NCI-H146 treated with DMSO at 0.1 percent for 48 hours (cell line): ENCODE measurements at regions not wholly inside any gene's neighbourhood (a gene's known extent, or its start where the extent isn't known, plus 50 kb on each side); places are given as distances from the start of the nearest gene placed in this dataset.
"Not testable (repeated sequence)": the region's sequence is repeated elsewhere in the genome, so short reads cannot be mapped to it uniquely, and the experiment has no call there.

Experiments used
- DNase-seq: peaks from one replicate; lab custom pipeline; 2025; ENCODE audit not compliant: unreplicated experiment; lab: John Stamatoyannopoulos, UW

DNA sequence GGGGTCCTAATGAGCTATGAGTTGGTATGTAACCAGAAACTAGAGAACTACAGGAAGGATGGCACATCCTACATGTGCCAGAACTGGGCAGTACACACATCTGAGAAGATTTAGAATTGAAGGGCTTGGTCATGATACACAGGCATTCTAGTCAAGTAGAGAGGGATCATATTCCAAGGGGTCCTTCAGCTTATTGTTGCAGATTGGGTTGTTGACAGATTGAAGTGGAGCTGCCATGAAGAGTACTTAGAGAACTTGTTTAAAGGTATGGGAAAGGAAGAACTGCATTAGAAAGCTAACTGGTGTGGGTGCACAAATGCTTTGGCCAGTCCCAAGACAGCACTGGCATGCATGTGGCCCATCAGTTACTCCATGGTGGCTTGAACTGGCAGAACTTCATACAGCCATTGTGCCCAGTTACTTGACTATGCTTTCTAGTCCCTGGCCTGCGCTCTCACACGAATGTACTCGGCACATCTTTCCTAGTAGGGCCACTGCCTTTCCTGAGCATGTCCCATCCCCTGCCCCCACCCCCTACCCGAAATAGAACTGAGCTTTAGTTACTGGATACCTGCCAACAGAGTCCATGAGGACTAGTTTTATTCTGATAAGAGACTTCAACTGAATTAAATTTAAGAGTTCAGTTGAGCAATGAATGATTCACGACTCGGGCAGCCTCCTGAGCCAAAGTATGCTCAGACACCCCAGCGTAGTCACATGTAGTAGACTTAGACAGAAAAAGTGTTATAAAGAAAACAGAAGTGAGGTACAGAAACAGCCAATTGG is 64.0 kb downstream of the CCNG2 start:
- no peak for DNase-seq

DNA sequence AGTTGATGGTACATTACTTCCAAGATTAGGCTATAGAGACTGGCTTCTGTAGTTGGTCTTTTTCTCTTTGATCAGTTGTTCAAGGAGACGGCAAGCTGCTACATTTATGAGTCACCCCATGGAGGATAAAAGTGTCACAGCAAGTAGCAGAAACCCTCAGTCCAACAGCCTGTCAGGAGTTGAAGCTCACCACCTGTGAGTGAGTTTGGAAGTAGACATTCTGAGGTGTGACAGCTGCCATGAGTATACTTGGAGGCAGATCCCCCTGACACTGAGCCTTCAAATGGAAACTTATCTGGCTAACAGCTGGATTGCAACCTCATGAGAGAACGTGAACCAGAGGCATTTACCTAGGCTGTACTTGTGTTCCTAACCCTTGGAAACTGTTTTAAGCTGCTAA is 68.0 kb downstream of the CCNG2 start:
- DNase-seq: no peak

DNA sequence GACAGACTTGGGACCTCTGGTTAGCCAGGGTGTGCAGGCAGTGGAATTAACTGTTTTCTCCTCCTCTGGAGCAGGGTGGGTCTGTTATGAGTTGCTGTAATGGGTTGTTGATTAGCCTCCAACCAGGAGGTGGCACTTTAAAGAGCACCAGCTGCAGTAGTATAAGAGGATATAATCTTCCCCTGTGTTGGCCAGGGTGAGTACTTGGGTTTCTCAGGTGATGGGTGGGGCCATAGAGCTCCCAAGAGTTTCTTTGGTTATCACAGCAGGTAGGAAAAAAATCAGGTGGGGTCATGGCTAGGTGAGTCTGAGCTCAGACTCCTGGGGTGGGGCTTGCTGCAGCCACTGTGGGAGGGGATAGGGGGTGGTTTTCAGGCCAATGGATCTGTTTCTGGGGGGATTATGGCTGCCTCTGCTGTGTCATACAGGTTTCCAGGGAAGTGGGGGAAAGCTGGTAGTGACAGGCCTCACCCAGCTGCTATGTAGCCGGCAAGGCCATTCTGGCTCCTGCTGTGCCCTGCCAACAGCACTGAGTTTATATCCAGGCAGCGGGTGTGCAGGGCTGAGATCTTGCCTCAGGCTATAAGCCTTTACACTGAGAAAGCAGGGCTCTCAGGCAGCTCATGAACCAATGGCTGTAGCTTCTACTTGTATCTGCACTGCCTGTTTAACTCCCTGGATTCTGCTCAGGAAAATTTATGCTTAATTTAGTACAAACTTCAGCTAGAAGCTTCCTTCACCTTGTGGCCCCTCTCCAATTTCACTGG is 70.1 kb downstream of the CCNG2 start:
- no peak for DNase-seq

DNA sequence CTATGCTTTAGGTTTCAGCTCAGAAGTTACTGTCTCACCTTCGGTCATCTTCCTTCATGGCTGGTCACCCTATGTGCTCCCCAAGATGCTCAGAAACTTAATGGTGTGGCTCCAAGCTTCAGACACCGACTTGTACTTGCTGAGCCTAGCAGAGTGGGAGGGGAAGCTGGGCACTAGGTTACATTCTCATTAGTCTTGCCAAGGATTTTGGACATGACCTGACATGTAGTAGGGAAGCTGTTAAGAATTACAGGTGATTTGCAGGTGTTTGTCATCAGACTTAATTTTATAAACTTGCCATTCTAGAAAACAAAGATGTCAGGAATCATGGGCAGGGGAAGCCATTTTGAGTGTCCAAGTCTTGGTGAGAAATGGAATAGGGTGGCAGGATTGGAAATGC is 72.4 kb downstream of the CCNG2 start:
- DNase-seq: no peak

DNA sequence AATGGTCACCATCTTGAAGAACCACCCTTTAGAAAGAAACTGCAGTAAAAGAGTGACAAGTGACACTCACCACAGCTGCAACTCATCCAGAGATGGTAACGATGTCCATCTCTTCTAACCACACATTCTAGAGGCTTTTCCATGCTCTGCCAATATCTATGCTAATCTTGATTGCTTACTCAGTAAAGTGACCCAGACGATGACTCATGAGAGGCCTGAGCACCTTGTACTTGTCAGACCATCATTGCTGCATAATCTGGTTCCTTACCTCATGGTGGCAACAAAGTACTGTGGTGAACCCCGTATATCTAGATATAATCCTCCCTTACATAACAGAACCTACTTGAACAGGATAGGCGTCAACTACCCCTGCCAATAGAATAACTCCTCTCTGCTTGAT is 75.6 kb downstream of the CCNG2 start:
- no peak for DNase-seq

DNA sequence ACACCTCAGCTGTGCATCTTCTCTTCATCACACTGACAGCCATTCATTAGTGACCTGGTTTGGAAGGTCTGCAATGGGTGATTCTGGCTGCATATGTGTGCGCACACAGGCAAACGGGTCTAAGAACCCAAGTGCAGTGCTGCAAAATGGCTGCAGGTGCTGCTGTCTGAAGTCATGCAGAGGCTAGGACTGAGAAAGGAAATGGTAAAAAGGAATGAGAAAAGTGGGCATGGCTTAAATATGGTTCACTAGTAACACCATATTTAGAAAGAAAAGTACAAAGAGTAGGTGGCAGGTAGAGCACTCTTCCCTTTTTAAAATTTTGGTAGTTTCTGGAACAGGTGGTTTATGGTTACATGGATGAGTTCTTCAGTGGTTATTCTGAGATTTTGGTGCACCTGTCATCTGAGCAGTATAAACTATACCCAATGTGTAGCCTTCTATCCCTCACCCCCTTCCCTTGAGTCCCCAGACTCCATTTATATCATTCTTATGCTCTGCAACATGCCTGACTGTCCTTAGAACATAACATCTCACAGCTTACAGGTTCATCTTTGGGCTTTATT is 78.4 kb downstream of the CCNG2 start:
- no peak for DNase-seq

DNA sequence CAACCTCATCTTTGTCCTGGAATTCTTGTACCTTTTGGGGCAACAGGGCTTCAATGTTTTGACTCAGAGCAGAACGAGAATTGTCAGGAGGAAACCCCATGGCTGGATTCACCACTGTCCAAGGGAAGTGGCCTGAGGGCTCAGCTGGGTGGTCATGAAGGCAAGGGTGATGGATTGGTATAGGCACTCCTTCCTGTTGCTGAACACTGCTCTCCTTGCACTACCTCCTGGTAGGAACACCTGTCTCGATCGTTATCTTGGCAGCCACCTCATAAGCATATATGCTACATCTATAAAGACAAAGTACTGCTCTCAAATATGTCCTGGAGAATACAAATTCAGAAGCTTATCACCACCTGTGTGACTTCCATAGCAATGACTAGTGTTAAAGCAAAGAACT is 79.8 kb downstream of the CCNG2 start:
- DNase-seq: no peak

DNA sequence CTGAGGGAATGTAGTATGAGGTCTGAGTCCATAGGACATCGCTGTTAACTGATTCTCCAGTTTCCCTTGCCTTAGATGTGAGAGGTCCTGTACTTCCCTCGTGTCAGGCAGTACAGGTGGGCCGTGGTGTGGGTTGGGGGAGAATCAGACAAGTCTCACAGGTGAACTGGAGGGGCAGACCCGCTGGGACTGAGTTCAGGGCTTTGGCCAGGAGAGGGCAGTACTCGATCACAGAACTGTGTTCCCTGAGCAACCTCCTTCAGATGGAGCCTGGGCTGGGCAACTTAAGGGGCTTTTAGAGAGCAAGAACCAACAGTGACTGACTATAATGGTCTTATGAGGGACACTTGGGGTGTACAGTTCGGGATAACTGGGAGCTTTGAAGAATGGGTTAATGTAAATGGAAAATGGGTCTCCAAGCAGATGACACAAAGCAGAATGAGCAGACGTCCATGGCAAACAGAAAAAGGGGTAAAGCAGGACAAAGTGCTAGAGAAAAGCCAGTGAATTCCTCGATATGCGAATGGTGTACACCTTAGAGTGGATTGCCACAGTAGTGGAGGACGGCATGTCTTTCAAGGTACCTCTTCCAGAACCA is 83.6 kb downstream of the CCNG2 start:
- DNase-seq: peak; percentile 2

DNA sequence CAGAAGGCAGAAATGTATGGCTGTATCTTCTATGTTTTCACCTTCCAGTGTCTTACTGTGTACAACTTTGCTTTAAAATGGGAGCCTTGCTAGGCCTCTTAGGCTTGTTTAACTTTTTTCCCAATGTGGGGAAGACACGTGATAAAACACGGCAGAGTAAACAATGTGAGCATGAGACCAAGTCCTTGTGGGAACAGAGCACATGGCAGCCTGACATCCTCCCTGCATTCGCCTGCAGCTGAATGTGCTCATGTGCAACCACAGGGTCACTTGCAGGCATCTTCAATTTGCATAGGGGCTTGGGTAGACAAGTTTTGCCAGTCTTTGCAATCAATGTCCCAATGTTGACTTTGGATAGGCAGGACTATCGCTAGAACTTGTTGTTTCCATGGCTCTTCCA is 91.8 kb downstream of the CCNG2 start:
- DNase-seq: no peak

DNA sequence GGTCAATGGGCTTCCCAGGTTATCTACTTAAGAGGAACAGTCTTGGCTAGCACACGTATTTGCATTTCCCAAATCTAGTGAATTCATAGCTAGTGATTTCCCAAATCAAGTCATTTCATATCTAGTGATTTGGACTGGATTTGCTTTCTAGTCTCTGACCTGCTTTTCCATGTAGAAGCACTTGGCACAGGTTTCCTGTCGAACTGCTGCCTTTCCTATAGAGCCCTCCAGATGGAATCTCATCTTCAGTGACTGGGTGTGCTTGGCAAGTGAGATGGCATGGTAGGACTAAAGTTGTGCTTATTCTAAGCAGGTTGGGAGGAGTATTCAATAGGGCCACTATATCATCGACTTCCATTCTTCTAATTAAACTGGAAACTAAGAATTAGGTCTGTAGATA is 94.7 kb downstream of the CCNG2 start:
- DNase-seq: no peak

DNA sequence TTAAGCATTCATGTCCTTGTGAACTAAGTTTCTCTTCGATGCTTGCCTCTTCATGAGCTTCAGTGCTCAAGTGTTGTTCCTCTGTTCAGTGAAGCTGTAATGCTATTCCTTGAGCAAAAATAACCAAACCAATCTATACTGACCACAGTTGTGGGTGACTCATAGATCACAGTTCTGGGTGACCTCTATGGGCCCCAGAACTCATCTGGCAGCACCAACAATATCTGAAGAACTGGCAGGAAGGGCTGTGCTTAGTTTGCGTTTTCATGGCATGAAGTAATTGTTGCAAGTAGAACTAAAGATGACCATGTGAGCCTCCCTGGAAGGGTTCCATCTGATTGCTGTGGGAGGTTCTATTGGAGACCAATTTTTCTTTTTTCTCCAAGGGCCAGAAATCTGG is 106.2 kb downstream of the CCNG2 start:
- no peak for DNase-seq

DNA sequence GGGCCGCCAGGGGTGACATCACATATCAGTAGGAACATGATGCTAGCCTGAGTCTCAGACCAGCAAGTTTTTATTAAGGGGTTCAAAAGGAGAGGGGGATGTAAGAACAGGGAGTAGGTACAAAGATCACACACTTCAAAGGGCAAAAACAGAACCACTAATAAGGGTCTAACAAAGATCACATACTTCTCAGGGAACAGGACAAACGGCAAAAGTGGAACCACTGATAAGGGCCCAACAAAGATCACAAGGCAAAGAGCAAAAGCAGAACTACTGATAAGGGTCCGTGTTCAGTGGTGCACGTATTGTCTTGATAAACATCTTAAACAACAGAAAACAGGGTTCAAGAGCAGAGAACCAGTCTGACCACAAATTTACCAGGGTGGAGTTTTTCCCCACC is 107.0 kb downstream of the CCNG2 start:
- DNase-seq: not testable (repeated sequence)

DNA sequence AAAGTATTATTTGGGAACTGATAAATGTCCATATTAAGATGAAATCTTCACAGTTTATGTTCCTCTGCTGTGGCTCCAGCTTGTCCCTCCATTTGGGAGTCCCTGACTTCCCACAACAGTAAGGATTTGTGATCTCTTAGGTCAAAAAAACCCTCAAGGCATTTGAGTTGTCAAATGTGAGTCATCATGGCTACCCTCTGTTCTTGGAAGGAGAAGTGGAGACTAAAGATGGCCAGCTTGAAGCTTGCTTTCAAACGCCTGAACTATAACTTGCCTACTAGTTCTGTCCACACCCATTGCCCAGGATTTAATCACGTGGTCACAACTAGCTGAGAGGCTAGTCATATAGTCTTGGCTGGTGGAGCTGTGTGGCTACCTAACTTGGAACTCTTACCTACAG is 107.8 kb downstream of the CCNG2 start:
- no peak for DNase-seq

DNA sequence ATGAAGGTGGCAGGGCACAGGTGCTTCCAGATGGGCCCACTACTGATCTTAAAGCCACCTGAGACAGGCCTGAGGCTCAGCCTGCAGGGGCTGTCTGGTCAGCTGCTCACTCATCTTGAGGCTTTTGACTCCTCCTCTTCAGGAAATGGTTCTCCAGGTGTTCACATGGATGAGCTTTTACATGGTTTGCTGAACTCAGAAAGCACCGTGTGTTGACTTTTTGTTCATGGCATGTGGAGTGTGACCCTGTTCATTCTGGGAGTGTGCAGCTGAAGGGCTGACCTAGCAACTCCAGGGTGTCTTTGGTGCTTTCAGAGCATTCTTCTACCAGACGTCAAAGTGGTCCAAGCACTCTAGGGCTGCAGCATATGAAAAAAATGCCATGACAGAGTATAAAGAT is 111.1 kb downstream of the CCNG2 start:
- no peak for DNase-seq

DNA sequence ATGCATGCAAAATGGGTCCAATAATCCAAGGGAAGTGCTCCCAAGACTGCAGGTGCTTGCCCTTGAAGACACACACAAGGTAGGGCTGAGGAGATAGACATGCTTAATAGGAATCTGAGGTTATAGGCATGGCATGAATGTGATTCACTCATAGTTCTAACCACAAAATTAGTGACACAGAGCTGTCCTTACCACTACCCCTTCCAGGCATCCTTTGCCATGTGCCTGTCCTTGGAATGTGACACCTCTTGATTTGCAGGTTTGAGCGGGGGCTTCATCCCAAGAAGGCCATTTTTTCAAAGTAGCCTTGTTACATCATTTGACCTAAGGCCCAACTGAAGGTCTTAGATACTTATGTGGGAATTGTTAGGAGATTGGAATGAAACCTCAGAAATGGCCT is 112.5 kb downstream of the CCNG2 start:
- no peak for DNase-seq

DNA sequence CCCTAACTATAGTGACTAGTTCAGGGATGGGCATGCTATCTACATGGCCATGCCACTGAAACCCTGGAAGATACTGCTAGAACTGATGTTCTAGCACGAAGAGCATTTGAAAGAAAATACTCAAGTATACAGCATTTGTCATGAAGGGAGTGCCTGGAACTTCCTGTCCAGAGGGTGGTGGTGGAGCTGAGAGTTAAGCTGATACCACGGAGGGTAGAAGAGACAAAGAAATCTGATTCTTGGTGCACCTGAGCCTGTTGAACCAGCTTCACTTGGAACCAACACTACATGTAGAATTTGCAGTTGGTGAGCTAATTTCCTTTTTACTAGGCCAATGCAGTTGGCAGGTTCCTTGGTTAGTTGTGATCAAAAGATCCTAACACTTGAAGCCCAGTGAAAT is 116.4 kb downstream of the CCNG2 start:
- DNase-seq: no peak

DNA sequence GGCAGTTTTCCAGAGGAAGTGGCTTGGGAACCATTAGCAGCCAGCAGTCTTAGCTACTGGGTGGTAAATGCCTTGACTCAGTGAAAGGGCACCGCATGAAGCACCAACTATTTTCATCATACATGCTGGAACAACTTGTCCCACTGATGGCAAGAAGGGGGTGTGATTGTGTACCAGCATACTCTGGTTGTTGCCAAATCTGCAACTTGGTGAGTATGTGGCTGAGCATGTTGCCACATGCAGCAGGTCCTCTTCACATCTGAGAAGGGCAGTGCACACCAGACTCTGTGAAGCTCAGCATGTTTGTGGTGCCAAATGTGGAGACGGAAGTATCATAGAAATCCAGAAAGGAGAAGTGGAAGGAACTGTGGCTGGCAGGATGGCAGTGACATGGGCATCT is 122.1 kb downstream of the CCNG2 start:
- DNase-seq: not testable (repeated sequence)

DNA sequence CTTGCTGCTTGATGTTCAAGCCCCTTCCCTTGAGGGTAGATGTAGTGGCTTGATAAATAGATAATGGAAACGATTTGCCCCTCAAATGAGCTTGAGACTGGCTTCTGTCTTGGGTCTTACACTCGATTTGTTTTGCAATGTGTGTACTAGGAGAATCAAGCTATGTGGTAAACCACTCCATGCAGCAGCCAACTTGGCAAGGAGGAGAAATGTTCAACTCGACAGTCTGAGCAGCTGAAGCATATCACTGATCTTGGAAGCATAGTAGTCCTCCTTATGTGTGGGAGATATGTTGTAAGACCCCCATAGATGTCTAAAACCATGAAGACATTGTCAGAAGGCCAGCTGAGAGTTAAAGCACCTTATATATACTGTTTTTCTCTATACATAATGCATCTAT is 125.3 kb downstream of the CCNG2 start:
- no peak for DNase-seq

DNA sequence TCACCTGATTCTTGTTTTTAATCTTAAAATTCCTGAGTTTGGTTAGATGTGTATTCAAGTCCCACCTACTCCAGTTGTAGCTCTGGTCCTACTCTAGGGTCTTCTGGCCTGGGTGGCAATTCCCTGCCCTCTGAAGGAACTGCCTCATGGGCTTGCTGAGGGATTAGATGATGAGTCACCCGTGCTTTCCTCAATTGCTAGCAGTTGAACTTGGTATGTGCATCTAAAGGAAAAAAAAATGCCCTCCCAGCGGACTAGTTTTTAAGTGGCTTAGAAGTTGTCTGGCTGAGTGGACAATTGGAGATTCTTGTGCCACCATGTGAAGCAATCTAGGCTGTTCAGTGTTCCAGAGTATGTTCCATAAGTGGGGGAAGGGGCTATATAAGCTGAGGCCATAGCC is 127.0 kb downstream of the CCNG2 start:
- DNase-seq: no peak

DNA sequence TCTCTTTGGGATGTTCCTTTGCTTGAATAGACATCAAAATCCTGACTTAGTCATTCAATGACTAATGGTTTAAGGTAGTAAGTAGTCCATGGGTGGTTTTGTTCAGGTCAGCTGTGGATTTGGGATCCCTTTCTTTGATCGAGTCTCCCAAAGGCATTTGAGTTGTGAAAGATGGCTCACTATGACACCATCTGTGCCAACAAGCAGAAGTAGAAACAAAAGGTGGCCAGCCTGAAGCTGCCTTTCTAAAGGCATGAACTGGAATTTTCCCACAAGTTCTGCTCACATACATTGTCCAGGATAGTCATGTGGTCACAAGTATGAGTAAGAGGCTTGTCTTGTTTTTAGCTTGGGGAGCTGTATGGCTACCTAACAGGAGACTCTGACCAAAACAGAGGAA is 129.9 kb downstream of the CCNG2 start:
- DNase-seq: no peak

DNA sequence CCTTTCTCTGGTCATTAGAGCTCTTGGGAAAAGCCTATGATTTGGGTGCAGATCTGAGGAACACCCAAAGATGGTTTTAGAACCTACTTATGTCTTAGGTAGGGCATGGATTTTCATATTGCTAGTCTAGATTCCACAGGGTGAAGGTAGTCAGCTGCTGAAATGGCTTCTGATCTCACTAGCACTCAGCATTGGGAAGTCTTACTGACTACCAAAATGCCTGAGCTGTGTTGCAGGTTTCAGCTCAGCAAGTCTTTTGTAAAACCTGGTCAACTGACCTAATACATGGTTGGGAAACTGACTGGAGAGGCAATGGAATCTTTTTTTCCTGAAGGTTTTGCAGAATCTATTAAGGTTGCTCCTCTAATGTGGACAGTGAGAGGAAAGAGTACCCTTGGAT is 136.4 kb downstream of the CCNG2 start:
- DNase-seq: no peak

DNA sequence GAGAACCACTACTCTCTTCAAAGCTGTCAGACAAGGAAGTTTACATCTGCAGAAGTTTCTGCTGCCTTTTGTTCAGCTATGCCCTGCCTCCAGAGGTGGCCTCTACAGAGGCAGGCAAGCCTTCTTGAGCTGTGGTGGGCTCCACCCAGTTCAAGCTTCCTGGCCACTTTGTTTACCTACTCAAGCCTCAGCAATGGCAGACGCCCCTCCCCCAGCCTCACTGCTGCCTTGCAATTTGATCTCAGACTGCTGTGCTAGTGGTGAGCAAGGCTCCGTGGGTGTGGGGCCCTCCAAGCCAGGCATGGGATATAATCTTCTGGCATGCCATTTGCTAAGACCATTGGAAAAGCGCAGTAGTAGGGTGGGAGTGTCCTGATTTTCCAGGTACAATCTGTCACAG is 144.0 kb downstream of the CCNG2 start:
- DNase-seq: not testable (repeated sequence)
